SK-N-SH treated with all-trans-retinoic acid at 6 μM for 48 hours (cell line): ENCODE measurements at regions not wholly inside any gene's neighbourhood (a gene's known extent, or its start where the extent isn't known, plus 50 kb on each side); places are given as distances from the start of the nearest gene placed in this dataset.

Experiments used
- CSRNP3 ChIP-seq: fragments of 250-450 bp; sonication (Bioruptor Pico); IDR thresholded peaks from 2 replicates; pipeline ENCODE4 v1.5.1; 2021; ENCODE audit warnings: mild to moderate bottlenecking, moderate library complexity
- ESRRG ChIP-seq: fragments of 250-450 bp; sonication (Bioruptor Pico); IDR thresholded peaks from 2 replicates; pipeline ENCODE4 v1.6.1; 2021; ENCODE audit warnings: mild to moderate bottlenecking
- RARB ChIP-seq: fragments of 250-450 bp; sonication (Bioruptor Pico); IDR thresholded peaks from 2 replicates; pipeline ENCODE4 v1.8.0; 2021; ENCODE audit warnings: mild to moderate bottlenecking, moderate library complexity
- TSHZ2 ChIP-seq: fragments of 250-450 bp; sonication (Bioruptor Pico); IDR thresholded peaks from 2 replicates; pipeline ENCODE4 v1.5.0; 2020; ENCODE audit warnings: mild to moderate bottlenecking, moderate library complexity
- ZC3H10 ChIP-seq: fragments of 250-450 bp; sonication (Bioruptor Pico); IDR thresholded peaks from 2 replicates; pipeline ENCODE4 v1.5.1; 2021; ENCODE audit warnings: mild to moderate bottlenecking, moderate library complexity
- ZFP3 ChIP-seq: fragments of 250-450 bp; sonication (Bioruptor Pico); IDR thresholded peaks from 2 replicates; pipeline ENCODE4 v1.5.0; 2020; ENCODE audit warnings: mild to moderate bottlenecking, moderate library complexity
- ZFP30 ChIP-seq: fragments of 450-650 bp; formaldehyde crosslinking; IDR thresholded peaks from 2 replicates; pipeline ENCODE4 v1.5.0; 2022; ENCODE audit warnings: mild to moderate bottlenecking, moderate library complexity
- ZNF565 ChIP-seq: fragments of 450-650 bp; formaldehyde crosslinking; conservative IDR thresholded peaks from 2 replicates; pipeline ENCODE4 v1.5.0; 2020; ENCODE audit warnings: low read depth, mild to moderate bottlenecking, moderate library complexity
- TF ChIP-seq, protein P1 (sequence below): fragments of 250-450 bp; sonication (Bioruptor Pico); IDR thresholded peaks from 2 replicates; pipeline ENCODE4 v1.8.0; 2020; ENCODE audit warnings: mild to moderate bottlenecking, moderate library complexity, borderline replicate concordance
- TF ChIP-seq, protein P2 (sequence below): fragments of 250-450 bp; sonication (Bioruptor Pico); IDR thresholded peaks from 2 replicates; pipeline ENCODE4 v1.8.0; 2021; ENCODE audit warnings: low read depth, mild to moderate bottlenecking, moderate library complexity, borderline replicate concordance

DNA sequence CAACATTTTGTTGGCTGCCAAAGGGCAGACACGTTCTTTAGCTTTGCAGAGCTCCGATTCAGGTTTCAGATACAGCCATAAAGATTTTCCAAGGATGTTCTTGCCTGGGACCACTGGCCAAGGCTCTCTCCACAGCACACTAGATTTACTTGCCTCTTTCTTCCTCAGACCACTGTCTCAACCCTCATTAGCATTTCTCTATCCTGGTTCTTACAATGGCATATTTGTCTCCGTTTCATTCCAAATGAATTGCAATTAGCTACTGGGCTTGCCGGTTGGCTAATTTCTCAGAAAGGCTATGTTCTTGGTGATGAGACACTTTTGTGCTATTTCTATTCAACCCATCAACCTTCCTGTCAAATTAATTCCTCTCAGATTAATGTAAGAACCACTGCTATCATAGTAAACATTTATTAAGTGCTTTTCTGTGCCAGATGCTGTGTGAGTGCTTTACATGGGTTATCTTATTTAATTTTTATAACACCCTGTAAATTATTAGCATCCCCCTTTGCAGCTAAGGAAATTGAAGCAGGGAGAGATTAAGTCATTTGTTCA lies 118.4 kb upstream of the NR3C1 start:
- TF ChIP-seq ZFP30 (no peak), ZC3H10 (CRISPR knock-in tag) (no peak), RARB (CRISPR knock-in tag) (no peak), ZFP3 (CRISPR knock-in tag) (no peak), TSHZ2 (CRISPR knock-in tag) (no peak), ESRRG (CRISPR knock-in tag) (no peak), ZNF565 (CRISPR knock-in tag) (no peak), CSRNP3 (no peak)
- TF ChIP-seq, protein P1, sequence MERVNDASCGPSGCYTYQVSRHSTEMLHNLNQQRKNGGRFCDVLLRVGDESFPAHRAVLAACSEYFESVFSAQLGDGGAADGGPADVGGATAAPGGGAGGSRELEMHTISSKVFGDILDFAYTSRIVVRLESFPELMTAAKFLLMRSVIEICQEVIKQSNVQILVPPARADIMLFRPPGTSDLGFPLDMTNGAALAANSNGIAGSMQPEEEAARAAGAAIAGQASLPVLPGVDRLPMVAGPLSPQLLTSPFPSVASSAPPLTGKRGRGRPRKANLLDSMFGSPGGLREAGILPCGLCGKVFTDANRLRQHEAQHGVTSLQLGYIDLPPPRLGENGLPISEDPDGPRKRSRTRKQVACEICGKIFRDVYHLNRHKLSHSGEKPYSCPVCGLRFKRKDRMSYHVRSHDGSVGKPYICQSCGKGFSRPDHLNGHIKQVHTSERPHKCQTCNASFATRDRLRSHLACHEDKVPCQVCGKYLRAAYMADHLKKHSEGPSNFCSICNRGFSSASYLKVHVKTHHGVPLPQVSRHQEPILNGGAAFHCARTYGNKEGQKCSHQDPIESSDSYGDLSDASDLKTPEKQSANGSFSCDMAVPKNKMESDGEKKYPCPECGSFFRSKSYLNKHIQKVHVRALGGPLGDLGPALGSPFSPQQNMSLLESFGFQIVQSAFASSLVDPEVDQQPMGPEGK (CRISPR knock-in tag): no peak
- TF ChIP-seq, protein P2, sequence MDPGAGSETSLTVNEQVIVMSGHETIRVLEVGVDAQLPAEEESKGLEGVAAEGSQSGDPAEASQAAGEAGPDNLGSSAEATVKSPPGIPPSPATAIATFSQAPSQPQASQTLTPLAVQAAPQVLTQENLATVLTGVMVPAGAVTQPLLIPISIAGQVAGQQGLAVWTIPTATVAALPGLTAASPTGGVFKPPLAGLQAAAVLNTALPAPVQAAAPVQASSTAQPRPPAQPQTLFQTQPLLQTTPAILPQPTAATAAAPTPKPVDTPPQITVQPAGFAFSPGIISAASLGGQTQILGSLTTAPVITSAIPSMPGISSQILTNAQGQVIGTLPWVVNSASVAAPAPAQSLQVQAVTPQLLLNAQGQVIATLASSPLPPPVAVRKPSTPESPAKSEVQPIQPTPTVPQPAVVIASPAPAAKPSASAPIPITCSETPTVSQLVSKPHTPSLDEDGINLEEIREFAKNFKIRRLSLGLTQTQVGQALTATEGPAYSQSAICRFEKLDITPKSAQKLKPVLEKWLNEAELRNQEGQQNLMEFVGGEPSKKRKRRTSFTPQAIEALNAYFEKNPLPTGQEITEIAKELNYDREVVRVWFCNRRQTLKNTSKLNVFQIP (CRISPR knock-in tag): no peak
